HG03097 (cell line): ENCODE measurements at regions not wholly inside any gene's neighbourhood (a gene's known extent, or its start where the extent isn't known, plus 50 kb on each side); places are given as distances from the start of the nearest gene placed in this dataset.
"Not testable (repeated sequence)": the region's sequence is repeated elsewhere in the genome, so short reads cannot be mapped to it uniquely, and the experiment has no call there.

Experiments used
- ATAC-seq: cut with Tn5 transposase; IDR thresholded peaks from one replicate; pipeline ENCODE4 v1.9.1; 2021; ENCODE audit not compliant: unreplicated experiment, low FRiP score

- no peak for ATAC-seq
Measured at GRCh38 chr12:32010631-32011336, 51.6 kb downstream of the RESF1 start.

GRCh38 chr12:32012249-32012785, 53.1 kb downstream of the RESF1 start:
- no peak for ATAC-seq

- no peak for ATAC-seq
Measured at GRCh38 chr12:32015036-32015435, 55.8 kb downstream of the RESF1 start.

GRCh38 chr12:32016680-32017482, 57.7 kb downstream of the RESF1 start:
- no peak for ATAC-seq

- ATAC-seq = no peak
Measured at GRCh38 chr12:32021346-32021773, 62.1 kb downstream of the RESF1 start.

GRCh38 chr12:32022387-32022786, 63.2 kb downstream of the RESF1 start:
- ATAC-seq = not testable (repeated sequence)

- ATAC-seq = not testable (repeated sequence)
Measured at GRCh38 chr12:32023861-32024260, 64.6 kb downstream of the RESF1 start.

GRCh38 chr12:32024884-32025592, 65.8 kb downstream of the RESF1 start:
- ATAC-seq = no peak

GRCh38 chr12:32025906-32026305, 66.7 kb downstream of the RESF1 start:
- peak; percentile 80 for ATAC-seq

GRCh38 chr12:32027684-32028365, 68.6 kb downstream of the RESF1 start:
- ATAC-seq = no peak

- ATAC-seq = no peak
Measured at GRCh38 chr12:32030151-32030550, 70.9 kb downstream of the RESF1 start.

GRCh38 chr12:32030676-32031075, 71.5 kb downstream of the RESF1 start:
- ATAC-seq = no peak

GRCh38 chr12:32031109-32031508, 71.9 kb downstream of the RESF1 start:
- ATAC-seq = no peak

- ATAC-seq = no peak
Measured at GRCh38 chr12:32032205-32032810, 73.1 kb downstream of the RESF1 start.

- ATAC-seq = no peak
Measured at GRCh38 chr12:32033406-32033805, 73.2 kb upstream of the BICD1 start.

- no peak for ATAC-seq
Measured at GRCh38 chr12:32034045-32034444, 72.6 kb upstream of the BICD1 start.

GRCh38 chr12:32036477-32037263, 70.0 kb upstream of the BICD1 start:
- ATAC-seq = no peak

- no peak for ATAC-seq
Measured at GRCh38 chr12:32039347-32039746, 67.3 kb upstream of the BICD1 start.

GRCh38 chr12:32039917-32040575, 66.6 kb upstream of the BICD1 start:
- no peak for ATAC-seq
